Mesothelial cell of epicardium (in vitro differentiated cells): ENCODE measurements at regions not wholly inside any gene's neighbourhood (a gene's known extent, or its start where the extent isn't known, plus 50 kb on each side); places are given as distances from the start of the nearest gene placed in this dataset.

Experiments
- DNase-seq, 2 experiments: peaks; one replicate each; pipeline ENCODE4 v3.0.0; 2021; ENCODE audit warnings: low spot score in 2 of 2; ENCODE audit not compliant: unreplicated experiment in 2 of 2
- H3K27ac Mint-ChIP-seq: 2 replicates; pipeline ENCODE4 v1.8.0; 2021; ENCODE audit warnings: mixed read lengths
- H3K27me3 Mint-ChIP-seq: 2 replicates; pipeline ENCODE4 v1.8.0; 2021; ENCODE audit warnings: low read depth, mixed read lengths
- H3K36me3 Mint-ChIP-seq: 2 replicates; pipeline ENCODE4 v1.8.0; 2021; ENCODE audit warnings: mixed read lengths
- H3K4me1 Mint-ChIP-seq: 2 replicates; pipeline ENCODE4 v1.8.0; 2021; ENCODE audit warnings: mixed read lengths
- H3K4me3 Mint-ChIP-seq: 2 replicates; pipeline ENCODE4 v1.8.0; 2021; ENCODE audit warnings: mild to moderate bottlenecking, moderate library complexity, mixed read lengths
- H3K9me3 Mint-ChIP-seq: 2 replicates; pipeline ENCODE4 v1.8.0; 2021; ENCODE audit warnings: mixed read lengths
- CTCF ChIP-seq: fragments of 200-600 bp; sonication (generic); IDR thresholded peaks from one replicate; pipeline ENCODE4 v1.5.0; 2021; ENCODE audit warnings: antibody characterized with exemption; ENCODE audit not compliant: unreplicated experiment

GRCh38 chr5:89899559-89899958 is 510.0 kb downstream of the CETN3 start:
- Mint-ChIP-seq H3K9me3 (peaks cover 35% of the 10 kb centered on the region), H3K27me3 (no peaks in the 10 kb centered on the region), H3K27ac (no peak overlapping the region), H3K36me3 (no peaks in the 10 kb centered on the region), H3K4me1 (no peaks in the 10 kb centered on the region), H3K4me3 (no peak overlapping the region)
- no peak for DNase-seq
- TF ChIP-seq CTCF = no peak

GRCh38 chr5:89893546-89893945 is 516.0 kb downstream of the CETN3 start:
- Mint-ChIP-seq H3K27me3 (no peaks in the 10 kb centered on the region), H3K36me3 (peaks cover 4% of the 10 kb centered on the region), H3K27ac (no peak overlapping the region), H3K4me1 (no peaks in the 10 kb centered on the region), H3K4me3 (no peak overlapping the region), H3K9me3 (peaks cover 54% of the 10 kb centered on the region)
- no peak for TF ChIP-seq CTCF
- DNase-seq = no peak

GRCh38 chr5:89885670-89886069 is 523.9 kb downstream of the CETN3 start:
- Mint-ChIP-seq H3K4me1 (no peaks in the 10 kb centered on the region), H3K4me3 (no peak overlapping the region), H3K27me3 (no peaks in the 10 kb centered on the region), H3K9me3 (peaks cover 3% of the 10 kb centered on the region), H3K36me3 (no peaks in the 10 kb centered on the region), H3K27ac (no peak overlapping the region)
- no peak for TF ChIP-seq CTCF
- no peak for DNase-seq

- Mint-ChIP-seq H3K27me3 (no peaks in the 10 kb centered on the region), H3K4me1 (no peaks in the 10 kb centered on the region), H3K4me3 (no peak overlapping the region), H3K27ac (no peak overlapping the region), H3K36me3 (no peaks in the 10 kb centered on the region), H3K9me3 (peaks cover 3% of the 10 kb centered on the region)
- no peak for TF ChIP-seq CTCF
- no peak for DNase-seq
These were observed 525.6 kb downstream of the CETN3 start for GRCh38 chr5:89883967-89884366.

- peaks cover 3% of the 10 kb centered on the region for H3K9me3 Mint-ChIP-seq
- H3K4me3 Mint-ChIP-seq = no peak overlapping the region
- H3K36me3 Mint-ChIP-seq = no peaks in the 10 kb centered on the region
- no peaks in the 10 kb centered on the region for H3K4me1 Mint-ChIP-seq
- H3K27me3 Mint-ChIP-seq = no peaks in the 10 kb centered on the region
- no peak for DNase-seq
- no peak for TF ChIP-seq CTCF
- H3K27ac Mint-ChIP-seq = no peak overlapping the region
These were observed 531.1 kb downstream of the CETN3 start for GRCh38 chr5:89878140-89879132.
